ENCODE measurements at regions not wholly inside any gene's neighbourhood (a gene's known extent, or its start where the extent isn't known, plus 50 kb on each side); places are given as distances from the start of the nearest gene placed in this dataset.

- no peak for DNase-seq (ENCODE audit: low read depth, low spot score)
- no peak overlapping the region for H3K4me3 ChIP-seq (ENCODE audit: low read depth, low read length)
- ChIA-PET CTCF (interaction anchor here (1.0 kb wide), 1 partner anchor 26 kb away, joined by 3 read pairs; no protein-coding TSS in a partner anchor), POLR2A (no interaction called here)
- no peak for TF ChIP-seq CTCF (IDR thresholded peaks at IDR 0.05; ENCODE audit: insufficient read depth, low read length, missing control alignments)
These were observed 392.1 kb upstream of the HS6ST1 start for GRCh38 chr2:128710729-128711128.

- POLR2A ChIA-PET: no interaction called here
- H3K4me3 ChIP-seq (ENCODE audit: low read depth, low read length): no peak overlapping the region
- no peak for DNase-seq (ENCODE audit: low read depth, low spot score)
- no peak for TF ChIP-seq CTCF (IDR thresholded peaks at IDR 0.05; ENCODE audit: insufficient read depth, low read length, missing control alignments)
- CTCF ChIA-PET: no interaction called here
These were observed 395.6 kb upstream of the HS6ST1 start for GRCh38 chr2:128714285-128714684.

GRCh38 chr2:128714851-128715312, 396.2 kb upstream of the HS6ST1 start:
- H3K4me3 ChIP-seq (ENCODE audit: low read depth, low read length): no peak overlapping the region
- CTCF ChIA-PET: no interaction called here
- no peak for DNase-seq (ENCODE audit: low read depth, low spot score)
- no peak for TF ChIP-seq CTCF (IDR thresholded peaks at IDR 0.05; ENCODE audit: insufficient read depth, low read length, missing control alignments)
- POLR2A ChIA-PET: no interaction called here

GRCh38 chr2:128715360-128715759, 396.7 kb upstream of the HS6ST1 start:
- no peak for DNase-seq (ENCODE audit: low read depth, low spot score)
- POLR2A ChIA-PET: no interaction called here
- CTCF ChIA-PET: interaction anchor here (2.0 kb wide), 1 partner anchor 11 kb away, joined by 8 read pairs; no protein-coding TSS in a partner anchor
- H3K4me3 ChIP-seq (ENCODE audit: low read depth, low read length): no peak overlapping the region
- no peak for TF ChIP-seq CTCF (IDR thresholded peaks at IDR 0.05; ENCODE audit: insufficient read depth, low read length, missing control alignments)

GRCh38 chr2:128716299-128716721, 397.6 kb upstream of the HS6ST1 start:
- POLR2A ChIA-PET: no interaction called here
- CTCF ChIA-PET: interaction anchor here (2.0 kb wide), 1 partner anchor 11 kb away, joined by 8 read pairs; no protein-coding TSS in a partner anchor
- no peak for TF ChIP-seq CTCF (IDR thresholded peaks at IDR 0.05; ENCODE audit: insufficient read depth, low read length, missing control alignments)
- no peak overlapping the region for H3K4me3 ChIP-seq (ENCODE audit: low read depth, low read length)
- no peak for DNase-seq (ENCODE audit: low read depth, low spot score)

- TF ChIP-seq CTCF (IDR thresholded peaks at IDR 0.05; ENCODE audit: insufficient read depth, low read length, missing control alignments): no peak
- ChIA-PET CTCF (interaction anchor here (0.6 kb wide), 1 partner anchor 572 kb away, joined by 4 read pairs; no protein-coding TSS in a partner anchor), POLR2A (no interaction called here)
- H3K4me3 ChIP-seq (ENCODE audit: low read depth, low read length): no peak overlapping the region
- DNase-seq (ENCODE audit: low read depth, low spot score): no peak
These were observed 399.4 kb upstream of the HS6ST1 start for GRCh38 chr2:128717758-128718710.

Data from AG04449 (cell line).